Adrenal gland (tissue), 5 donors: ENCODE measurements at regions not wholly inside any gene's neighbourhood (a gene's known extent, or its start where the extent isn't known, plus 50 kb on each side); places are given as distances from the start of the nearest gene placed in this dataset.

Experiments
- CTCF ChIP-seq, 6 experiments: fragments of 450-650 bp in 4 of 6; fragments of 200-600 bp in 2 of 6; sonication (generic) in 1 of 6; IDR thresholded peaks; 1 replicate in 5 of 6; 2 replicates in 1 of 6; pipeline versions ENCODE4 v1.5.1 to v1.8.0; 2016 to 2021; ENCODE audit warnings: antibody characterized with exemption in 6 of 6, mild to moderate bottlenecking in 2 of 6, moderate library complexity in 1 of 6
- POLR2A ChIP-seq, 2 donors: fragments of 450-650 bp; IDR thresholded peaks; one replicate each; pipeline ENCODE4 v1.6.1; 2017; ENCODE audit warnings: antibody characterized with exemption in 2 of 2, mild to moderate bottlenecking in 2 of 2, moderate library complexity in 1 of 2
- donor health status: DM: no; HTN: no; CAD: no.

DNA sequence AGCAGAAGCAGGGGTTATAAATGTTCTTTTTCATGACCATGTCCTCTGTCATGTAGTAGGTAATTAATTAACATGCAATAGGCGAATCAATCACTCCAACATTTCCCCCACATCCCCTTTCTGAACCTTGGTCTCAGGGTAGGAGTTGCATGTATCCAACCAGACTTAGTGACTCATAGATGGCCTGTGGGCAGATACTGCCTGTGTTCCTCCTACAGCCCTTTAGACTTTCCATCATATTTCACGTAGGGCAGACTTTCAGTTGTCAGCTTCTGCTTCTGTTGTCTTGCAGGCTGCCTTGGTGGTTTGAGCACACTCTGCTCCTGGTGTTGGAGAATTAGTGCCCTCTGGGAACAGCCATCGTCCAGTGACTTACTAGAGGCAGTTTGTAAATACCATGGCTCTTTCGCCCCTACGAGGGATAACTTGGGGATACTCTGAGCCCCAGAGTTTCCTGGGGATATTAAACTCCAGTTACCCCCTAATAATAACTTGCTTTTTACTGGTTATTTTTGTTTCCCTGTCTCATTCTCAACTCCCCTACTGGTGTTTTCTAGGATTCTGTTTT is 244.4 kb downstream of the EDEM1 start:
- TF ChIP-seq CTCF (IDR thresholded peaks at IDR 0.05) (no peak), POLR2A (IDR thresholded peaks at IDR 0.05) (no peak)
